ENCODE measurements at regions not wholly inside any gene's neighbourhood (a gene's known extent, or its start where the extent isn't known, plus 50 kb on each side); places are given as distances from the start of the nearest gene placed in this dataset.

DNA sequence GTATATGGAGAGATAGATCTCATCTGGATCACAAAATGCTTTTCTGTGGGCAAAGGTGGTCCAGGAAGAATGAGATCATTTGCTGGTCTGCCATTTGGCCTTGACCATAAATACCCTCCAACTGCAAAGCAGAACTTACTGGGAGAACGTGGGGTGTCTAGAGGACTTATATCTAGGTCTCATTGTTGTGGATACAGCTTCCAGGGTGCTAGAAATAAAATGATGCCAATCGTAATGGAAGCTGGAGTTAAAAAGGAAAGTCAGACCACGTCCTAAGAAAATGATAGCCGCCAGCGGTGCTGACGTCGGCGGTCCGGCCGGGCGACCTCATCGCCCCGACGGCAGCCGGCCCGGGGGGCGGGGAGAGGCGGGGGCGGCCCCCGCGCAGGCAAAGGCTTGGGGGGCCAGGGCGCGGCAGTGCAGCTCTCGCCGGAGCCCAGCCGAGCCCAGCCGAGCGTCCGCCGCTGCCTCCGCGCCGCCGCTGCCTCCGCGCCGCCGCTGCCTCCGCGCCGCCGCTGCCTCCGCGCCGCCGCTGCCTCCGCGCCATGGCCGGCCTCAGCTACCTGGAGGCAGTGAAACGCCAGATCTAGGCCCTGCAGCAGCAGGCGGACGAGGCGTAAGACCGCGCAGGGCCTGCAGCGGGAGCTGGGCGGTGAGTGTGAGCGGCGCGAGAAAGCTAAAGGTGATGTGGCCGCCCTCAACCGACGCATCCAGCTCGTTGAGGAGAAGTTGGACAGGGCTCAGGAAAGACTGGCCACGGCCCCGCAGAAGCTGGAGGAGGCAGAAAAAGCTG lies 89.5 kb downstream of the EOMES start (continued):
- TF ChIP-seq ZNF75D (CRISPR knock-in tag; IDR thresholded peaks at IDR 0.05; ENCODE audit: borderline replicate concordance), result no peak
- TF ChIP-seq, protein P1, sequence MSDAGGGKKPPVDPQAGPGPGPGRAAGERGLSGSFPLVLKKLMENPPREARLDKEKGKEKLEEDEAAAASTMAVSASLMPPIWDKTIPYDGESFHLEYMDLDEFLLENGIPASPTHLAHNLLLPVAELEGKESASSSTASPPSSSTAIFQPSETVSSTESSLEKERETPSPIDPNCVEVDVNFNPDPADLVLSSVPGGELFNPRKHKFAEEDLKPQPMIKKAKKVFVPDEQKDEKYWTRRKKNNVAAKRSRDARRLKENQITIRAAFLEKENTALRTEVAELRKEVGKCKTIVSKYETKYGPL (CRISPR knock-in tag; IDR thresholded peaks at IDR 0.05), result no peak
- TF ChIP-seq, protein P2, sequence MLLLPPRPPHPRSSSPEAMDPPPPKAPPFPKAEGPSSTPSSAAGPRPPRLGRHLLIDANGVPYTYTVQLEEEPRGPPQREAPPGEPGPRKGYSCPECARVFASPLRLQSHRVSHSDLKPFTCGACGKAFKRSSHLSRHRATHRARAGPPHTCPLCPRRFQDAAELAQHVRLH (CRISPR knock-in tag; IDR thresholded peaks at IDR 0.05; ENCODE audit: borderline replicate concordance, low read depth), result peak; percentile 23; the same call in 1 of the 2 replicates
- TF ChIP-seq ZNF614 (CRISPR knock-in tag; IDR thresholded peaks at IDR 0.05; ENCODE audit: borderline replicate concordance), result no peak
- TF ChIP-seq KDM4B (CRISPR knock-in tag; IDR thresholded peaks at IDR 0.05), result no peak
- no peak for TF ChIP-seq KDM5A (IDR thresholded peaks at IDR 0.05; ENCODE audit: borderline replicate concordance, low read length)
- TF ChIP-seq ZNF12 (CRISPR knock-in tag; IDR thresholded peaks at IDR 0.05), result peak; percentile 73
- no peak for TF ChIP-seq PPARG (CRISPR knock-in tag; conservative IDR thresholded peaks at IDR 0.05)
- TF ChIP-seq ZC3H4 (CRISPR knock-in tag; IDR thresholded peaks at IDR 0.05; ENCODE audit: borderline replicate concordance), result 0 out of 2 replicates have a peak, but pooled peaks have one; percentile 42
- no peak for TF ChIP-seq ZNF274 (CRISPR knock-in tag; IDR thresholded peaks at IDR 0.05)
- TF ChIP-seq, protein P3, sequence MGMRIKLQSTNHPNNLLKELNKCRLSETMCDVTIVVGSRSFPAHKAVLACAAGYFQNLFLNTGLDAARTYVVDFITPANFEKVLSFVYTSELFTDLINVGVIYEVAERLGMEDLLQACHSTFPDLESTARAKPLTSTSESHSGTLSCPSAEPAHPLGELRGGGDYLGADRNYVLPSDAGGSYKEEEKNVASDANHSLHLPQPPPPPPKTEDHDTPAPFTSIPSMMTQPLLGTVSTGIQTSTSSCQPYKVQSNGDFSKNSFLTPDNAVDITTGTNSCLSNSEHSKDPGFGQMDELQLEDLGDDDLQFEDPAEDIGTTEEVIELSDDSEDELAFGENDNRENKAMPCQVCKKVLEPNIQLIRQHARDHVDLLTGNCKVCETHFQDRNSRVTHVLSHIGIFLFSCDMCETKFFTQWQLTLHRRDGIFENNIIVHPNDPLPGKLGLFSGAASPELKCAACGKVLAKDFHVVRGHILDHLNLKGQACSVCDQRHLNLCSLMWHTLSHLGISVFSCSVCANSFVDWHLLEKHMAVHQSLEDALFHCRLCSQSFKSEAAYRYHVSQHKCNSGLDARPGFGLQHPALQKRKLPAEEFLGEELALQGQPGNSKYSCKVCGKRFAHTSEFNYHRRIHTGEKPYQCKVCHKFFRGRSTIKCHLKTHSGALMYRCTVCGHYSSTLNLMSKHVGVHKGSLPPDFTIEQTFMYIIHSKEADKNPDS (CRISPR knock-in tag; IDR thresholded peaks at IDR 0.05), result no peak
- no peak for TF ChIP-seq SOX13 (IDR thresholded peaks at IDR 0.05)
- TF ChIP-seq SOX13 (CRISPR knock-in tag; conservative IDR thresholded peaks at IDR 0.05 in 1 of 2, IDR thresholded peaks at IDR 0.05 in 1 of 2), result no peak
- TF ChIP-seq MIXL1 (CRISPR knock-in tag; IDR thresholded peaks at IDR 0.05), result no peak
- TF ChIP-seq, protein P4, sequence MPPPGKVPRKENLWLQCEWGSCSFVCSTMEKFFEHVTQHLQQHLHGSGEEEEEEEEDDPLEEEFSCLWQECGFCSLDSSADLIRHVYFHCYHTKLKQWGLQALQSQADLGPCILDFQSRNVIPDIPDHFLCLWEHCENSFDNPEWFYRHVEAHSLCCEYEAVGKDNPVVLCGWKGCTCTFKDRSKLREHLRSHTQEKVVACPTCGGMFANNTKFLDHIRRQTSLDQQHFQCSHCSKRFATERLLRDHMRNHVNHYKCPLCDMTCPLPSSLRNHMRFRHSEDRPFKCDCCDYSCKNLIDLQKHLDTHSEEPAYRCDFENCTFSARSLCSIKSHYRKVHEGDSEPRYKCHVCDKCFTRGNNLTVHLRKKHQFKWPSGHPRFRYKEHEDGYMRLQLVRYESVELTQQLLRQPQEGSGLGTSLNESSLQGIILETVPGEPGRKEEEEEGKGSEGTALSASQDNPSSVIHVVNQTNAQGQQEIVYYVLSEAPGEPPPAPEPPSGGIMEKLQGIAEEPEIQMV (CRISPR knock-in tag; IDR thresholded peaks at IDR 0.05; ENCODE audit: low read depth), result peak; percentile 77; the same call in 1 of the 2 replicates
- TF ChIP-seq TBP (CRISPR knock-in tag; IDR thresholded peaks at IDR 0.05), result no peak
- TF ChIP-seq, protein P5, sequence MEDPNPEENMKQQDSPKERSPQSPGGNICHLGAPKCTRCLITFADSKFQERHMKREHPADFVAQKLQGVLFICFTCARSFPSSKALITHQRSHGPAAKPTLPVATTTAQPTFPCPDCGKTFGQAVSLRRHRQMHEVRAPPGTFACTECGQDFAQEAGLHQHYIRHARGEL (CRISPR knock-in tag; IDR thresholded peaks at IDR 0.05), result no peak
- TF ChIP-seq ZNF124 (CRISPR knock-in tag; IDR thresholded peaks at IDR 0.05), result no peak
- TF ChIP-seq, protein P6, sequence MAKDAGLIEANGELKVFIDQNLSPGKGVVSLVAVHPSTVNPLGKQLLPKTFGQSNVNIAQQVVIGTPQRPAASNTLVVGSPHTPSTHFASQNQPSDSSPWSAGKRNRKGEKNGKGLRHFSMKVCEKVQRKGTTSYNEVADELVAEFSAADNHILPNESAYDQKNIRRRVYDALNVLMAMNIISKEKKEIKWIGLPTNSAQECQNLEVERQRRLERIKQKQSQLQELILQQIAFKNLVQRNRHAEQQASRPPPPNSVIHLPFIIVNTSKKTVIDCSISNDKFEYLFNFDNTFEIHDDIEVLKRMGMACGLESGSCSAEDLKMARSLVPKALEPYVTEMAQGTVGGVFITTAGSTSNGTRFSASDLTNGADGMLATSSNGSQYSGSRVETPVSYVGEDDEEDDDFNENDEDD (CRISPR knock-in tag; IDR thresholded peaks at IDR 0.05; ENCODE audit: borderline replicate concordance), result peak; percentile 18; the same call in 1 of the 2 replicates
- TF ChIP-seq, protein P7, sequence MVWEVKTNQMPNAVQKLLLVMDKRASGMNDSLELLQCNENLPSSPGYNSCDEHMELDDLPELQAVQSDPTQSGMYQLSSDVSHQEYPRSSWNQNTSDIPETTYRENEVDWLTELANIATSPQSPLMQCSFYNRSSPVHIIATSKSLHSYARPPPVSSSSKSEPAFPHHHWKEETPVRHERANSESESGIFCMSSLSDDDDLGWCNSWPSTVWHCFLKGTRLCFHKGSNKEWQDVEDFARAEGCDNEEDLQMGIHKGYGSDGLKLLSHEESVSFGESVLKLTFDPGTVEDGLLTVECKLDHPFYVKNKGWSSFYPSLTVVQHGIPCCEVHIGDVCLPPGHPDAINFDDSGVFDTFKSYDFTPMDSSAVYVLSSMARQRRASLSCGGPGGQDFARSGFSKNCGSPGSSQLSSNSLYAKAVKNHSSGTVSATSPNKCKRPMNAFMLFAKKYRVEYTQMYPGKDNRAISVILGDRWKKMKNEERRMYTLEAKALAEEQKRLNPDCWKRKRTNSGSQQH (CRISPR knock-in tag; IDR thresholded peaks at IDR 0.05; ENCODE audit: low read depth), result no peak
- peak; percentile 75 for TF ChIP-seq ZC3H13 (CRISPR knock-in tag; IDR thresholded peaks at IDR 0.05)
